HG03469 (cell line): ENCODE measurements at regions not wholly inside any gene's neighbourhood (a gene's known extent, or its start where the extent isn't known, plus 50 kb on each side); places are given as distances from the start of the nearest gene placed in this dataset.

Experiments used
- ATAC-seq: cut with Tn5 transposase; IDR thresholded peaks from one replicate; pipeline ENCODE4 v1.9.1; 2021; ENCODE audit warnings: mild to moderate bottlenecking, moderate library complexity, moderate number of reproducible peaks; ENCODE audit not compliant: unreplicated experiment

- ATAC-seq: no peak
Observed at GRCh38 chr7:21137640-21138039, 290.2 kb upstream of the SP4 start.

- ATAC-seq: no peak
Observed at GRCh38 chr7:21140622-21141021, 287.3 kb upstream of the SP4 start.

GRCh38 chr7:21141476-21141875 is 286.4 kb upstream of the SP4 start:
- ATAC-seq: no peak

- ATAC-seq: no peak
Observed at GRCh38 chr7:21142081-21142480, 285.8 kb upstream of the SP4 start.

GRCh38 chr7:21146642-21147423 is 281.1 kb upstream of the SP4 start:
- no peak for ATAC-seq

GRCh38 chr7:21149809-21150208 is 278.1 kb upstream of the SP4 start:
- ATAC-seq: no peak

- ATAC-seq: no peak
Observed at GRCh38 chr7:21154614-21155013, 273.3 kb upstream of the SP4 start.

- no peak for ATAC-seq
Observed at GRCh38 chr7:21159506-21159905, 268.4 kb upstream of the SP4 start.

- no peak for ATAC-seq
Observed at GRCh38 chr7:21160401-21160800, 267.5 kb upstream of the SP4 start.

GRCh38 chr7:21167942-21168341 is 259.9 kb upstream of the SP4 start:
- ATAC-seq: no peak

- no peak for ATAC-seq
Observed at GRCh38 chr7:21169667-21170580, 258.0 kb upstream of the SP4 start.

- ATAC-seq: no peak
Observed at GRCh38 chr7:21172800-21173199, 255.1 kb upstream of the SP4 start.

- ATAC-seq: no peak
Observed at GRCh38 chr7:21173436-21173835, 254.4 kb upstream of the SP4 start.

GRCh38 chr7:21175714-21176113 is 252.2 kb upstream of the SP4 start:
- no peak for ATAC-seq

GRCh38 chr7:21184942-21185652 is 242.8 kb upstream of the SP4 start:
- no peak for ATAC-seq

GRCh38 chr7:21185653-21186265 is 242.1 kb upstream of the SP4 start:
- no peak for ATAC-seq

GRCh38 chr7:21191321-21192073 is 236.4 kb upstream of the SP4 start:
- no peak for ATAC-seq

- no peak for ATAC-seq
Observed at GRCh38 chr7:21192657-21193056, 235.2 kb upstream of the SP4 start.

GRCh38 chr7:21193895-21194294 is 234.0 kb upstream of the SP4 start:
- ATAC-seq: no peak

GRCh38 chr7:21194936-21195335 is 232.9 kb upstream of the SP4 start:
- ATAC-seq: no peak
